Activated gamma-delta T cell treated with Interleukin-2 at 50 U/mL for 16 hours (primary cell): ENCODE measurements at regions not wholly inside any gene's neighbourhood (a gene's known extent, or its start where the extent isn't known, plus 50 kb on each side); places are given as distances from the start of the nearest gene placed in this dataset.

Experiments
- DNase-seq: peaks from one replicate; pipeline ENCODE4 v3.0.0-alpha.2; 2020

DNA sequence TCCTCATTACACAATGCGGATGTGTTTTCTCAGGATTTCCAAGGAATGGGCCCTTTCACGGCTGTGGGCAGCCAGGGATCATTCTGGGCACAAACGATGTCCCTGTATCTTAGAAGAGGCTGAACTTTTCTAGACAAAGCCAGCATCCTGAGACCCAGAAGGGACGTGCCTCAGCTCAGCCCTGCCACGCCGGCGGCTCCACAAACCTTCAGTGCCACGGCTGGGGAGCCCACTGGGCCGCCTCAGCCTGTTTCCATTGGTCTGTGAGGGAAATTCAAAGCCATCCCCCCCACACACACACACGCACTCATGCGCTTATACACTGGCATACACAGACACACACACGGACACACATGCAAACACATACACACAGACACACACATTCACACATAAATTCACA is 344.9 kb upstream of the MKI67 start:
- DNase-seq = no peak

DNA sequence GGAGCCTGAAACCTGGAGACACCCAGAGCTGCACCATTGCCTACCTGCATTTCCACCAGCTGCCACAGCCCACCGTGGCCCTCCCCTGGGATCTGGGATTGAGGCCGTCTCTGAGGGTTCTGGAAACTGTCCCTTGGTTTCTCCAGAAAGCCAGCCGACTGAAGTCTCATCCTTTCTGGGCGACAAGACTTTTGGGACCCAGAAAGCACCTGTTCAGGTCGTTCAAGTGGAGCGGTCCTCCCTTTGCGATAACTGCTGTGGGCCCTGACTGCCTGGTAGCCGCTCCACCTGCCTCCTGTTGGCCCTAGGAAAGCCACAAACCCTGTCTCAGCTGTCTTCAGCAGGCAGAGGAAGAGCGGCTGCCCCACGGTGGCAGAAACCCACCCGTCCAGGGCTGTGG is 346.0 kb upstream of the MKI67 start:
- DNase-seq = no peak

DNA sequence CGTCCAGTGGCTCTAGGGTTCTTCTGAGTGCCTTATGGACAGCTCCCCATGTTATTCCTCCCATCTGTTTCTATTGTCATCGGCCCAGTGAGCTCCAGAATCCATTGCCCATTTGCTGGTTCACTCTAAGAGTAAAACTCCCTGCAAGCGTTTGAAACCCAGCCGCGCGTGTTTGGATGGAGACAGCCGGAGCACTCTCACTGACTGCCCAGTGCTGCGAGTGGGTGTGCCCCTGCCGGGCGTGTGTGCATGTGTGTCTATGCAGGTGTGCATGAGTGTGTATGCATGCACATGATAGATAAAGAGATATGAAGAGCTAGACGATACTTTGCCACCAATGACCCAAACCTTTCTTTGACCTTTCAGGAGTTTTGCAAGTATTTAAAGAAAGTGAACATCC is 347.2 kb upstream of the MKI67 start:
- DNase-seq = no peak

DNA sequence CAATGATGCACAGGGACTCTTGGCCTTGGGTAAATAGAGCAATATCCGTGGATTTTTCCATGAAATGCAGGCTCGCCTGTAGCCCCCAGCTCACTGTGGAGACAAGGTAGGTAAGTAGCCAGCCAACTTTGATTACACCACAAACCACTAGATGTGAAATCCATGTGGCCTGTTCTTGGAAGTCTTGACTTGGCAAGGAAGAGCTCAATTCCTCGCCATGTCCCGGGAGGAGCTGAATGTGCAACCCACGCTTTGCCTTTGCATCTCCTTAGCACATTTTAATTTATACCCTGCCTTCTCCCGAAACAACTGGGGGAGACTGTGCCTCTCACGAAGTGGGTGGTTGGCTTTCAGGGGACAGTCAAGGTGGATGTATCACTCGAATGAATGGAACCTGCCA is 347.7 kb upstream of the MKI67 start:
- no peak for DNase-seq

DNA sequence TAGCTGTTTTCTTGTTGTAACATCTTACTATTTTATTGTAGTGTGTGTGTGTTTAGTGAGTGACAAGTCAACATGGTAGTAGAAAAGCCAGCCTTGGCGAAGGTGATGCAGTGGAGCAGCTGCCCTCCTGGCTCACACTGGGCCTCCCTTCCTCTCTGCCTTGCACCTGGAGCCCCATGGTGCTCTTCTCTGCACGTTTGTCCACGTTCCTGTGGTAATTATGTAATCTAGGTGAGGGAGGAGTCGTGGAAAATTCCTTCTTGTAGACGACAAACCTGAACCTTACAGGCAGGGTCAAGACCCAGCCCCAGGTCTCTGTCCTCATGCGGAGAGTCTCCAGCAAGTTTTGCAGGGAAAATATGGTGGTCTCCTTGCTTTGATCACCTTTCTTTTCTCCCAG is 348.3 kb upstream of the MKI67 start:
- DNase-seq = no peak

DNA sequence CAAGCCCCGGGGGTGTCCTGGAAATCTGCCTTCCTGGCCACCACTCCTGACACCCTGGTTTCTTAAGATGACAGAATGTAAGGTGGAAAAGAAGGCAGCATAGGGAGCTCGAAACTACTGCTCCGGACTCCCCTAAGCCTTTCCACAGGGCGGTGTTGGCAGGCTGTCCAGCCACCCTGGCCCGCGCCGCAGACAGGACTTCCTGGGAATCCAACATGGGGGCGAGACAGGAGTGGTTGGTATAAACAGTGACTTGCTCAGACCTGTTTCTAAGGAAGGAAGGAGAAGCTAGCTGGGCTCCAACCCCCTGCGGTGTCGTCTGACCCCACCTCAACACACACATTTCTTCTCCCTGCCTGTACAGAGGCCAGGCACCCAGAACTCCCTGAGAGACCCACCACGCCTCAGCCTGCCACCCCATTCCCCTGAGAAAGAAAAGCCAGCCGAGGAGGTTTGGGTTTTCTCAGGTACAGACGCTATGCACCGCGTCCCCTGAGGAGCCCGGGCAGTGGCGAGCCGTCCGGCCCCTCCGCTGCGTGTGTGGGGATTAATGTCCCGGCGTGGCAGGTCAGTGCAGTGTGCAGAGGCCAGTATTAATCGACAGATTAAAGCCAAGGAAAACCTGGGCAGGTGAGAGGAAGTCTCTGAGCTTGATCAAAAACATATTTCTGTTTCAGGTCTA is 349.6 kb upstream of the MKI67 start:
- no peak for DNase-seq

DNA sequence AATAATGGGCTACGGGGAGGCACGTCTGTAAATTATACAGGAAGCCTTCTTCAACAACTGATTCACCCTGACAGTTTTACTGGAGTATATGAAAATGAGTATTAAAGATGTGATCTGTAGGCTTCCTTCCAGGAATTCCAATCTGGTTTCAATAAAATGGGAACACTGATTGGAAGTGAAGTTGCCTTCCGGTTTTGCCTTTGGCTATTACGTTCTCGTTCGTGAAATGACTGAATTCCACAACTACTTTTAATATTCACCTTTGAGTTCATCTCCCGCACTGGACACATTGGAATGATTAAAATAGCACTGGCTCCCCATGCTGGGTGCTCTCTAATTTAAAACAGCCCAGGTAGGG is 350.1 kb upstream of the MKI67 start:
- DNase-seq = no peak

DNA sequence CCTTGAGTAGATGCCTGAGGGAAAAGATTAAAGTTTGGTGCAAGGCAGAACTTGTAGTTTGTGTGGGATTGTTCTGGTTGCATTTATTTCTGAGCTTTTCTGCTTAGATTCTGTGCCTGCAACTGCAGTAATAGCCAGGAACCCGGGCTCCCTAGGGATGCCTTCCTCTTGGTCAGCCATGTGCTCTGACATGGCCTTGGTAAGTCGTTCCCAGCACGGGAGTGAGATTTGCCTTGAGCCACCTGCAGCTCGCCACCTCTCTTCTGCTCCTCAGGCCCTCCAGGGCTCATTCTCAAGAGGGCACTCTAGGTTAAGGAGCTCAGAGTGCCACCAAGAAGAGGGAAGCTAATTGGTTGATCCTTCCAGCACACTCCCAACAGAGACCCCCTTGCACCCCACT is 350.6 kb upstream of the MKI67 start:
- no peak for DNase-seq

DNA sequence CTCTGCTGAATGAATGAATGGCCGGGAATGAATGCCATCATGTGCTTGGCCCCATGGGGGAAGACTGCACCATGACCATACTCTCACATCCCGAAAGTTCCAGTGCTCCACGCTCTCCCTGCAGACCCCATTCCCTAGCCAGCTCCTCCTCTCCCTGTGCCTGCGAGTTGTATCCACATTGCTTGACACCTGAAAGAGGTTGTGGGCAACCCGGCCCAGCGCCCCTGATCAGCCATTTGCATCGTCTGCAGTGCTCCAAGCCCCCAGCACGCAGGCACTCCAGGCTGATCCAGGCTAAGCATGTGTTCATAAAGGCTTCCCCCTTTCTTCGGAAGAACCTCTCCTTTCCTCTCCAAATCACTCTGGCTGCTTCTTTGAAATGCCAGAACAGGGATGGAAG is 354.4 kb upstream of the MKI67 start:
- DNase-seq = no peak

DNA sequence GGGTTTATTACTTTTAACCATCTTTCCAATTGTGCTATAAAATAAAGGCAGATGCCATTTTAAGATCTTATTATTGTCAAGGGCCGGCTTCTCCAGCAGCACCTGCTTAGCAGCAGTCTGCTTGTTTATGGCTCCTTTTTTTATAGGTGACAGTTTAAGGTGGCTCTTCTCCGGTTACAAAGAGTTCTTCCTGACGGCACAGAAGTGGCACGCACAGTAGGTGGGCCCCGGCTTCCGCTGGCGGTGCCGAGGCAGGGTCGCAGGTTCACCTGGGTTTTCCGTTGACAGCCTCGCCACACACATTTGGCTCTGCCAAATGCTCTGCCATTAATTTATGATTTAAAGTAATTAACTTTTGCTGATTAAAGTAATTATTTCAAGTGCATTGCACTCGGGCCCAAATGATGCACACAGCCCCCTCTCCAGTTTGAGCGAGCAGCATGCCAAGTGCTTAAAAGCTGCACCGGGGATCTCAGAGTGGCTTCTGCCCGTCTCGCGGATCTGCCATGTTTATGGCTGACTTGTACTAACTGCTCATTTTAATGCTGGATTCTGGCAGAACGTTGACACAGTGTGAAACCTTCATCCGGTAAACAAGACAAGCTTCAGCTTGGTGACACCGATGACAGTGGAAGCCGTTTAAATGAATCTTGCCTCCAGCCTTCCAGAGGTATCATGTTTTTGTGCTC is 355.1 kb upstream of the MKI67 start:
- no peak for DNase-seq

DNA sequence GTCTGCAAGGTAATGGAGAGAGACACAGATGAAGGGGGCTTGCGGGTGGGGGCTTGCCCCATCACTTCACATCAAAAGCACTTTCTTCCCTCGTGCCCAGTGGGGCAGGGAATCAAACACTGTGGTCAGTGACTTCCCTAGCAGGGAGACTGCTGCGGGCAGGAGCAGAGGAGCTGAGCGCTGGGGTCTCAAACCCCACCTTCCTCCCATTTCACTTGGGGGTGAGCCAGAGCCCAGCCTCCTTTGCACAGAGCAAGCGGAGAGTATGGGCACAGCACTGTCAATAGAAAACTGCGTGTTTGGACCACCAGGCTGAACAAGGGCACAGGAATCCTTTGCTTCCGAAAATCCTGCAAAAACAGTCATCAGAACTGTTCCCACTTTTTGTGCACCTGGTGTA is 355.8 kb upstream of the MKI67 start:
- DNase-seq = no peak

DNA sequence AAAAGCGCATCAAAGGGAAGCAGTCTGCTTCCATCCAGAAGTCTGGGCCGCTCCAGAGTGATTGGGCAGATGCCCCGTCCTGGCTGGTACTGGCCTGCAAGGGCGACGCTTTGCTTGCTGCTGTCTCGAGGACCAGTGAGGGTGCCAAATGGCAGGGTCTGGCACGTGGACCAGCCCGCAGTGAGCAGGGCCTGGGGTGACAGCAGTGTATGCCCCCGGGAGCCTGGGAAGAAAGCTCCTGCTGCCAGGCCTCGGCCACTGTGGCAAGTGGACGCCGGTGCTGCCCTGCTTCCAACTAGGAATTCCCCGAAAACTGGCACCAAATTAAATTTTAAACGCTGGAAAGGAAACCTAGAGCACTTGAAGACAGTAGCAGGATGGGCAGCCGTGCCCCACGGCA is 357.0 kb upstream of the MKI67 start:
- no peak for DNase-seq

DNA sequence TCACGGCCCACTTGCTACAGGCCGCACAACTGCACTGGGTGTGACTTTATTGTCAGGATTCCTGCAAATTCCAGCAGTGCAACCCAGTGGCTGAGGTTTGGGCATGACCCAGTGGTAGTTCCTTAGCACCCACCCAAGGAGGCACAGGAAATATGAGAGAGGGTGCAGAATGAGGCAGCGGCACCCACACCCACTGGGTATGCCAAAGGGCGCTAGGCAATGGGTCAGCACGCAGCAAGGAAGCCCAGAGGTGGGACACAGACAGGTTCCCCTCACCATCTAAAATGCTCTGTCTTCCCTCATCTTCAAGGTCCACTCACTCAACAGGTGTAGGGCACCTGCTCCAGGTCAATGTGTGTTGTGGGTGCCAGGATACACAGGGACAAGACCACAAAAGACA is 357.8 kb upstream of the MKI67 start:
- DNase-seq = no peak

DNA sequence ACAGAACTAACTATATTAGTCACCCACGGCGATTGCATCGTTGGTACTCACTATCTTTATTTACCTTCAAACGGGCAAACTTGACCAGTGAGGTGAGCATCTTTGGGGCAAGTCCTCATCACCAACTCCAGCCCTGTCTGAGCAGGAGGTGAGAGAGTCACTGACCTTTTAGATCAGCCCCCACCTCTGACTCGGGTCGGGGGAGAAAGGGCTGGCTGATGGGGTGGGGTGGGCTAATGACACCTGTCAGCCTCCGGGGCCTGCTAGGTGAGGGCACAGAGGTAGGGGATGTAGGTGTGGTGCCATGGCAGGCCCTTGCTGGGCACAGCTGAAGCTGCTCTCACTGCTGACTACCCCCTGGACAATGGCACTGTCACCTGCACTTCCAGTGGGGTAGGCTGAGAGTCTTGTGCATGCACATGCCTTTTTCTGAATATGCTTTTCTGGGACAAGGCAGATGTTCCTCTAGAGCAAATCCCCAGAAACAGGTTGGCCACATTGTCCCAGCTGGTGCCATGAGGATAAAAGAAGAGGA is 359.5 kb upstream of the MKI67 start:
- no peak for DNase-seq

DNA sequence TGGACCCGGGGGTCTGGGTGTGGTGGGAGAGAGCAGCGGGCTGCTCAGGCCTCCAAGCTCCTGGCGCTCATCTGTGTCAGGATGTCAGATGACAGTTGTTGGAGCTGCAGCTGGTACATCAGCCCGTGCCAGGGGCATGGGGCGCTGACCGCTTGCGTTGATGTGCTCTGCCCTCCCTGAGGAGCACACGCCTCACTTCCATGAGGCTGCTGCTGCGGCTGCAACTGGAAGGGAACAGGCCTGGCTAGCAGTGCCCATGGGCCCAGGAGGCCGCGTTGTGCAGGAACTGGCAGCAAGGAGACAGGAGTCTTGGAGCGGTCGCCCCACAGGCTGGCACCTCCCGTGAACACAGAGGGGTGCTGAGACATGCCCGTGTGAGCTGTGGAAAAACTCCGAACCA is 361.3 kb upstream of the MKI67 start:
- DNase-seq = no peak

DNA sequence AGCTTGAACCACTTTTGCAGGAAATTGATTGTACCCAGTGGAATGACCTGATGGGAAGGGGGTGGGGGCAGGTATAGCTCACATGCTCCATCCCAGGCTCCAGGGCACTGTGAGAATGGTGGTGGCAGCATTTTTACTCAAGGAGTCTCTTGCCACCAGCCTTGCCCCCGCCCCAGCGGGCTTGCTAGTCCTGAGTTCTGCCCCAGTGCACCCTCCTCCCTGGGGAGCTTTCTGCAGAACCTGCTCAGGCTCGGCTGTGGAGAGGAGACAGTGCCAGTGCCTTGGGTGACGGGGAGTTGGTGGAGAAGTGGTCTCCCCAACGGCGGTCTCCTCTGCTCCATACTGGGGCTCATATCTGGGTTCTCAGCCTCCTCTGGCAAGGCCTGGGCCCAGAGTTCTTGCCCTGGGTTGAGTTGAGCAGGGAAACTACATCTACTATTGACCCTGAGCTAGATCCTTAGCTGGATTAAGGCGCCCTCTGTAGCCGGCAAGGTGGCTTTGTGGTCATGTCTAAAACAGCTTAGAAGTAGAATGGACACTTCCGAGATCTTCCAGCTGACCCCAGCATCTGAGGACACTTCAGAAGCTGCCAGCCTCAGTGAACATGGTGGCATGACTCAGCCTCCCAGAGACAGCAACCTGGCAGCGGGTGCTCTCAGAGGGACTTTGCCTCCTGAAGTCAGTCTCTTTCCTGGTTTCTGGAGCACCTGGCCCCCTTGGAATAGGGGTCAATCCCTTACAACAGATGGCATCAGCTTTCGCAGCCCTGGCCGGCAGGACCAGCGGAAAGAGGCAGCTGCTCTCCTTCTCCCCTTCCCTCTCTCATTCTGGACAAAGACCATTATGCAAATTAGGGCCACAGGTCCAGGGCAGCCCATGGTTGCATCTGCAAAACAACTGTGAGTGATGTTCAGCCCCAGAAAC is 363.4 kb upstream of the MKI67 start:
- DNase-seq = no peak

DNA sequence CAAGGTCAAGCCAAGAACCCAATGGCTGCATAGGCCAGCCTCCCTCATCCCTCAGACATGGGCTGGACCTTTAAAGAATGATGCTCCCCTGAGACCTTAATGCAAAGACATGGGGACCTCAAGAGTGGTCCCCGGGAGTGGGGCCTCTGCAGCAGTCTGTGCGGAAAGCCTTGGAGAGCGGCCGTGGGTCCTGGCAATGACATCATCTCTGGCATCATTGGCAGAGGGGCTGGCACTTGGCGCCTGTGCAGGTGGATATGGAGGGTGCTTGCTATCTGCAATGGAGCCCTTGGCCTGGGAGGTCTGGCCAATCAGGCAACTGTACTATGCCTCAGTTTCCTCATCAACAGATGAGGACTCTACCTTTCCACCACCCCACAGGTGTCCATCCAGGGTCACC is 365.5 kb upstream of the MKI67 start:
- no peak for DNase-seq

DNA sequence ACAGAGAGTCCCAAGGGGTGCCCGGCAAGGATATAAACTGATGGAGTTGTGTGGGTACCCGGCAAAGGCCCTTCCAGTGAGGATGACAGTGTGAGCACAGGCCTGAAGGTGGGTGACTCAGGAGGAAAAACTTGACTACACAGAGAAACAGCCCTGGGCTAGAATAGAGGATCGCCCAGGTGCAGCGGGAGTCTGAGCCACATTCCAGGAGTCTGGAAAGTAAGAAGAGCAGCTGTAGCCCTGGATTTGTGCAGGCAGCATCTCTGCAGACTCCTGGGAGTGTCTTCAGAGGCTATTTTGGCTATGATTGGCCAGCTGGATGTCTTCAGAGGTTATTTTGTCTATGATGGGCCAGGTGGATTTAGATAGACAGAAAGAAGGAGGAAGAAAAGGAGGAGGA is 367.6 kb upstream of the MKI67 start:
- DNase-seq = no peak

DNA sequence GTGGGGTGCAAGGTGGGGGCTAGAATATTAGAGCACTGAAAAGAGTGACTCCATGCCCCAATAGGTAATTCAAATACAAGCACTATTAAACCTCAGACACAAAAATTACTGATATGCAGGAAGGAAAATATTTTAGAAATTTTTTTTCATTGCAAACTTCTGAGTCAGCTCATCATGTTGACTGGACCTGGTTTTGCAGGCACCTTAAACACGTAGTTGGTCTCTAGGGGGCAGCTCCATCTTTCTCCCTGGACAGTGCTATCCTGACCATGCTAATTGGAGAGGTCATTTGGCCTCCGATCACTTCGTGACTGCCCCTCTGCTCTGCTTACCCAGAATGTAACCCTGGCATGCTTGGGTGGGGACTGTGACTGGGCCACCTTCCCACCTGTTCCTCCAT is 368.4 kb upstream of the MKI67 start:
- DNase-seq = no peak

DNA sequence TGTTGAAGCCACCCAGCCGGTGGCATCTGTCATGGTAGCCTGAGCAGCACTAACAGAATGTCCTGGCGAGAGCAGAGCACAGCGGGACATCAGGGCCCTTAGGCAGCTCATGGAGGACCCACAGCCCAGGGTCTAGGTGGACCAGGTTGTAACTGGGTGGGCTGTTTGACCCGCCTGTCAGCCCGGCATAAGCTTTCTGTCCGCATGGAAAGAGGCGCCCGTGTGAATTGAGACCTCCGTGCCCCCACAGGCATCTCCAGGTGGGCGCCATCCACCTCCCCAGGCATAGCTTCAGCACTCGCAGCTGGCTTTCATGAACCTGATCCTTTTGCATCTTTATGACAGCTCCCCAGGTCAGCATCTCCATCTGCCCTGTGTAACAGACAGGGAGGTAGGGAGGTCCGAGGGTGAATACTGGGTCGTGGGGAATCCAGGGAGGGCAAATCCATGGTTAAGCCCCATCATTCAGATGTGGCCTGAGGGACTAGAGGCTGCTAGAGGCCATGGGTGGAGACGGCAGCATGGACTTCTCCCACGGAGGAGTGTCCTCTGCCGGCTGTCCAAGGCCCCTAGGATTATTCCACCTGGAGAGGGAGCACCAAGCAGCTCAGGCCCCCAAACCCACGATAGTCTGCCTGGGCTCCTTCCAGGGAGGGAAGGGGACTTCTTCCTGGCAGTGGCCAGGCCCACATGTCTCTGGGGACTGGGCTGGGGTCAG is 371.6 kb upstream of the MKI67 start:
- no peak for DNase-seq

DNA sequence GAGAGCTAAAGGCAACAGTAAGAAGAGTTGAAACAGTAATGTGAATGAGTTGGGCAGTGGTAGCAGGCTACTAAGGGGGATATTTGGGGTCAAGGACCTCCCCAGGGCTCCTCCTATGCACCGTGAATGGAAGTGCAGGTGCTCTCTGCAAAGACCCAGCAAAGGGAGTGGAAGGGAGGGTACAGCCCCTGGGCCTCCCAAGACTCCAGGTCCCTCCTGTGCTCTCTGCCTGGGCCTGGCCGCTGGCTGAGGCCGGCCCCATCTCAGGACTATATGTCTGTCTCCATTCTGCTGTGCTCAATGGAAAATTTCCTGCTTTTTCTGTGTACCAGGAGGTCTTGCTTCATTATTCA is 372.1 kb upstream of the MKI67 start:
- no peak for DNase-seq

DNA sequence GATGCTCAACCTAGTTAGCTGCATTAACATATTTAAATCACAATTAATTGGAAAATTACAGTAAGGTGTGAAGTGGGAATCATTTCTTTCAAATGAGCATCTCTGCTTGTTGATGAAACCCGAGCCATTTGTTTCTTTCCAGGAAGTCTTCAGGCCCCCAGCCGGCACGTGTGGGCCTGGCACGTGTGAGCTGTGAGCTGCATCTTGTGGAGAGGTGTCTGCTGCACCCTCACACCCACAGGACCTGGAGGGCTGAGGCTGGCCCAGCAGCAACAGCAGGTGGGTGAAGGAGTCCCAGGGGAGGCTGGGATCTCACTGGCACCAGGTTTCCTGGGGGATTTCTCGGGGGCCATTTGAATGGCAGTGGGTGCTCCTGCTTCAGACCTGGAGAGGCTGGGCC is 372.5 kb upstream of the MKI67 start:
- DNase-seq = no peak

DNA sequence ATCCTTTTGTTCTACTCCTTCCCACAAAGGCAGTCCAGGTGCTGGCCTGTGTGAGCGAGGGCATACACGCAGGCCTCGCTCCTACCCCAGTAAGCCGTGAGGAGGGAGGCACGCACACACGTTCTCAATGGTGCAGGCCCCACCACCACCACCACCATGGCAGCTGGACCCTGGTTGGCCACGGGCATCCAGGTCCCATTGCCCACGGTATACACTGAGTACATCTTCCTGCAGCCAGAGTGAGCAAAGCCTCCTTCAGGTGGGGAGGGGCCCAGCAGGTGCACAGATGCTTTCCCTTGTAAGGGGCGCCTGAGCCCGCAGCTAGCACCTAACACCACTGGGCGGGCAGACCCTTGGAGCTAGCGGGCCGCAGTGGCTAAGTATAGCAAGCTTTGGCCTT is 373.3 kb upstream of the MKI67 start:
- DNase-seq = no peak
